ENCODE measurements at regions not wholly inside any gene's neighbourhood (a gene's known extent, or its start where the extent isn't known, plus 50 kb on each side); places are given as distances from the start of the nearest gene placed in this dataset.

GRCh38 chr9:106801816-106802215 is 61.1 kb upstream of the ZNF462 start:
- no peak overlapping the region for H3K4me3 ChIP-seq (ENCODE audit: low read depth, low read length)
- H3K27me3 ChIP-seq (ENCODE audit: insufficient read depth, low read depth, severe bottlenecking) = no peaks in the 10 kb centered on the region
- no peak overlapping the region for H3K27ac ChIP-seq
- no peaks in the 10 kb centered on the region for H3K36me3 ChIP-seq
- peaks cover 4% of the 10 kb centered on the region for H3K9me3 ChIP-seq (ENCODE audit: severe bottlenecking)
- TF ChIP-seq CTCF (IDR thresholded peaks at IDR 0.05; ENCODE audit: low read depth, low read length) = no peak
- no peak for DNase-seq

Measured in WERI-Rb-1 (cell line).